CD4-positive, alpha-beta T cell treated with Interferon gamma for 1 hour (primary cell): ENCODE measurements at regions not wholly inside any gene's neighbourhood (a gene's known extent, or its start where the extent isn't known, plus 50 kb on each side); places are given as distances from the start of the nearest gene placed in this dataset.

ENCODE experiments used
- DNase-seq: peaks from one replicate; pipeline ENCODE4 v3.0.0-alpha.2; 2020

GRCh38 chr3:152959307-152959706, 124.4 kb downstream of the P2RY1 start:
- DNase-seq = no peak

GRCh38 chr3:152960684-152961083, 125.8 kb downstream of the P2RY1 start:
- DNase-seq = no peak

GRCh38 chr3:152961323-152961722, 126.4 kb downstream of the P2RY1 start:
- DNase-seq = no peak

GRCh38 chr3:152964911-152965609, 130.1 kb downstream of the P2RY1 start:
- no peak for DNase-seq

- DNase-seq = no peak
Measured at GRCh38 chr3:152968388-152969024, 133.6 kb downstream of the P2RY1 start.

GRCh38 chr3:152969557-152970300, 134.8 kb downstream of the P2RY1 start:
- no peak for DNase-seq

GRCh38 chr3:152970851-152971250, 135.9 kb downstream of the P2RY1 start:
- DNase-seq = no peak

- DNase-seq = no peak
Measured at GRCh38 chr3:152971880-152972279, 136.9 kb downstream of the P2RY1 start.

- no peak for DNase-seq
Measured at GRCh38 chr3:152973575-152973974, 138.6 kb downstream of the P2RY1 start.

GRCh38 chr3:152976239-152976638, 141.3 kb downstream of the P2RY1 start:
- no peak for DNase-seq

- no peak for DNase-seq
Measured at GRCh38 chr3:152977366-152977765, 142.4 kb downstream of the P2RY1 start.

- no peak for DNase-seq
Measured at GRCh38 chr3:152978152-152978551, 143.2 kb downstream of the P2RY1 start.

- DNase-seq = no peak
Measured at GRCh38 chr3:152997526-152997925, 162.6 kb downstream of the P2RY1 start.

- DNase-seq = no peak
Measured at GRCh38 chr3:152998591-152998990, 163.4 kb upstream of the RAP2B start.

- DNase-seq = no peak
Measured at GRCh38 chr3:153000325-153000724, 161.7 kb upstream of the RAP2B start.

GRCh38 chr3:153001210-153002078, 160.6 kb upstream of the RAP2B start:
- no peak for DNase-seq

- no peak for DNase-seq
Measured at GRCh38 chr3:153003441-153003840, 158.6 kb upstream of the RAP2B start.

- DNase-seq = no peak
Measured at GRCh38 chr3:153003862-153004261, 158.2 kb upstream of the RAP2B start.

GRCh38 chr3:153008226-153008625, 153.8 kb upstream of the RAP2B start:
- no peak for DNase-seq

- no peak for DNase-seq
Measured at GRCh38 chr3:153023896-153024295, 138.1 kb upstream of the RAP2B start.

- DNase-seq = no peak
Measured at GRCh38 chr3:153026026-153026425, 136.0 kb upstream of the RAP2B start.

- DNase-seq = no peak
Measured at GRCh38 chr3:153028381-153028780, 133.6 kb upstream of the RAP2B start.

GRCh38 chr3:153029350-153029749, 132.7 kb upstream of the RAP2B start:
- DNase-seq = no peak
